ENCODE measurements at regions not wholly inside any gene's neighbourhood (a gene's known extent, or its start where the extent isn't known, plus 50 kb on each side); places are given as distances from the start of the nearest gene placed in this dataset.

- intact Hi-C loops (cut with DNase I, micrococcal nuclease): loop anchor here in 1 of 2 experiments (5.0 kb wide), 1 partner anchor 205 kb away; no protein-coding TSS in a partner anchor
Observed at GRCh38 chr10:2837674-2838073, 229.7 kb upstream of the PFKP start.

GRCh38 chr10:2836921-2837662 is 230.3 kb upstream of the PFKP start:
- no peak for TF ChIP-seq CTCF (IDR thresholded peaks at IDR 0.05)
- Mint-ChIP-seq H3K36me3 (ENCODE audit: low read depth) (no peaks in the 10 kb centered on the region), H3K4me3 (no peak overlapping the region), H3K27ac (no peak overlapping the region), H3K4me1 (ENCODE audit: low read depth) (no peaks in the 10 kb centered on the region), H3K9me3 (no peaks in the 10 kb centered on the region), H3K27me3 (peaks cover 11% of the 10 kb centered on the region)
- ChIA-PET CTCF (no interaction called here), POLR2A (no interaction called here)
- intact Hi-C loops (cut with DNase I, micrococcal nuclease): loop anchor here in 1 of 2 experiments (5.0 kb wide), 1 partner anchor 205 kb away; no protein-coding TSS in a partner anchor
- no peaks in the 10 kb centered on the region for H3K4me1 ChIP-seq (ENCODE audit: insufficient read depth, low read length)
- no peaks in the 10 kb centered on the region for H3K9me3 ChIP-seq (ENCODE audit: control insufficient read depth in 1 of 2, insufficient read depth in 1 of 2, low read length in 2 of 2)
- H3K27me3 ChIP-seq (ENCODE audit: control insufficient read depth in 1 of 2, insufficient read depth in 2 of 2, low read length in 2 of 2): peaks cover 0 to 5% of the 10 kb centered on the region in 2 experiments
- no peak overlapping the region for H3K27ac ChIP-seq (ENCODE audit: low read depth in 1 of 2, low read length in 2 of 2)
- ATAC-seq (ENCODE audit: poor library complexity) (no peak), DNase-seq (no peak)
- H3K36me3 ChIP-seq (ENCODE audit: insufficient read depth, low read length): no peaks in the 10 kb centered on the region
- no peak overlapping the region for H3K4me3 ChIP-seq (ENCODE audit: low read length)

More at GRCh38 chr10:2837674-2838073, 229.7 kb upstream of the PFKP start:
- Mint-ChIP-seq H3K9me3 (no peaks in the 10 kb centered on the region), H3K27me3 (peaks cover 11% of the 10 kb centered on the region), H3K27ac (no peak overlapping the region), H3K4me1 (ENCODE audit: low read depth) (no peaks in the 10 kb centered on the region), H3K36me3 (ENCODE audit: low read depth) (no peaks in the 10 kb centered on the region), H3K4me3 (no peak overlapping the region)
- ChIA-PET CTCF (no interaction called here), POLR2A (no interaction called here)
- no peaks in the 10 kb centered on the region for H3K9me3 ChIP-seq (ENCODE audit: control insufficient read depth in 1 of 2, insufficient read depth in 1 of 2, low read length in 2 of 2)
- no peaks in the 10 kb centered on the region for H3K4me1 ChIP-seq (ENCODE audit: insufficient read depth, low read length)
- H3K27ac ChIP-seq (ENCODE audit: low read depth in 1 of 2, low read length in 2 of 2): no peak overlapping the region
- H3K36me3 ChIP-seq (ENCODE audit: insufficient read depth, low read length): no peaks in the 10 kb centered on the region
- TF ChIP-seq CTCF (IDR thresholded peaks at IDR 0.05): no peak
- no peak overlapping the region for H3K4me3 ChIP-seq (ENCODE audit: low read length)
- ATAC-seq (ENCODE audit: poor library complexity) (no peak), DNase-seq (no peak)
- peaks cover 0 to 5% of the 10 kb centered on the region in 2 experiments for H3K27me3 ChIP-seq (ENCODE audit: control insufficient read depth in 1 of 2, insufficient read depth in 2 of 2, low read length in 2 of 2)

GRCh38 chr10:2834214-2834613 is 233.1 kb upstream of the PFKP start:
- H3K36me3 ChIP-seq (ENCODE audit: insufficient read depth, low read length): no peaks in the 10 kb centered on the region

More at GRCh38 chr10:2834214-2834613, 233.1 kb upstream of the PFKP start:
- intact Hi-C loops (cut with DNase I, micrococcal nuclease): no loop called here
- H3K4me3 ChIP-seq (ENCODE audit: low read length): no peak overlapping the region
- H3K4me3 Mint-ChIP-seq: no peak overlapping the region
- no peak overlapping the region for H3K27ac ChIP-seq (ENCODE audit: low read depth in 1 of 2, low read length in 2 of 2)
- CTCF ChIA-PET: no interaction called here
- no peaks in the 10 kb centered on the region for H3K9me3 ChIP-seq (ENCODE audit: control insufficient read depth in 1 of 2, insufficient read depth in 1 of 2, low read length in 2 of 2)
- H3K27me3 Mint-ChIP-seq: peaks cover 9% of the 10 kb centered on the region
- no peak overlapping the region for H3K27ac Mint-ChIP-seq
- no peaks in the 10 kb centered on the region for H3K9me3 Mint-ChIP-seq
- POLR2A ChIA-PET: no interaction called here
- no peak for TF ChIP-seq CTCF (IDR thresholded peaks at IDR 0.05)
- DNase-seq (no peak), ATAC-seq (ENCODE audit: poor library complexity) (no peak)
- no peaks in the 10 kb centered on the region for H3K4me1 ChIP-seq (ENCODE audit: insufficient read depth, low read length)
- no peaks in the 10 kb centered on the region for H3K36me3 Mint-ChIP-seq (ENCODE audit: low read depth)
- H3K27me3 ChIP-seq (ENCODE audit: control insufficient read depth in 1 of 2, insufficient read depth in 2 of 2, low read length in 2 of 2): peaks cover 0 to 5% of the 10 kb centered on the region in 2 experiments
- H3K4me1 Mint-ChIP-seq (ENCODE audit: low read depth): no peaks in the 10 kb centered on the region
